ENCODE measurements at regions not wholly inside any gene's neighbourhood (a gene's known extent, or its start where the extent isn't known, plus 50 kb on each side); places are given as distances from the start of the nearest gene placed in this dataset.
"Not testable (repeated sequence)": the region's sequence is repeated elsewhere in the genome, so short reads cannot be mapped to it uniquely, and the experiment has no call there.

DNA sequence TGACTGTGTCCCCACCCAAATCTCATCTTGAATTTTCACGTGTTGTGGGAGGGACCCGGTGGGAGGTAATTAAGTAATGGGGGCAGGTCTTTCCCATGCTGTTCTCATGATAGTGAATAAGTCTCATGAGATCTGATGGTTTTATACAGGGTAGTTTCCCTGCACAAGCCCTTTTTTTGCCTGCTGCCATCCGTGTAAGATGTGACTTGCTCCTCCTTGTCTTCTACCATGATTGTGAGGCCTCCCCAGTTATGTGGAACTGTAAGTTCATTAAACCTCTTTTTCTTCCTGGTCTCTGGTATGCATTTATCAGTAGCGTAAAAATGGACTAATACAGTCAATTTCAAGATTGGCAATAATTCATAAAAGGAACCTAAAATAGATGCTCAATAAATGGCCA lies 261.0 kb downstream of the ETV1 start:
- TF ChIP-seq JUND (IDR thresholded peaks at IDR 0.05); TAF1 (conservative IDR thresholded peaks at IDR 0.05); YY1 (IDR thresholded peaks at IDR 0.05); RAD21 (IDR thresholded peaks at IDR 0.05); SP1 (IDR thresholded peaks at IDR 0.05): not testable (repeated sequence)
- TF ChIP-seq, protein P1, sequence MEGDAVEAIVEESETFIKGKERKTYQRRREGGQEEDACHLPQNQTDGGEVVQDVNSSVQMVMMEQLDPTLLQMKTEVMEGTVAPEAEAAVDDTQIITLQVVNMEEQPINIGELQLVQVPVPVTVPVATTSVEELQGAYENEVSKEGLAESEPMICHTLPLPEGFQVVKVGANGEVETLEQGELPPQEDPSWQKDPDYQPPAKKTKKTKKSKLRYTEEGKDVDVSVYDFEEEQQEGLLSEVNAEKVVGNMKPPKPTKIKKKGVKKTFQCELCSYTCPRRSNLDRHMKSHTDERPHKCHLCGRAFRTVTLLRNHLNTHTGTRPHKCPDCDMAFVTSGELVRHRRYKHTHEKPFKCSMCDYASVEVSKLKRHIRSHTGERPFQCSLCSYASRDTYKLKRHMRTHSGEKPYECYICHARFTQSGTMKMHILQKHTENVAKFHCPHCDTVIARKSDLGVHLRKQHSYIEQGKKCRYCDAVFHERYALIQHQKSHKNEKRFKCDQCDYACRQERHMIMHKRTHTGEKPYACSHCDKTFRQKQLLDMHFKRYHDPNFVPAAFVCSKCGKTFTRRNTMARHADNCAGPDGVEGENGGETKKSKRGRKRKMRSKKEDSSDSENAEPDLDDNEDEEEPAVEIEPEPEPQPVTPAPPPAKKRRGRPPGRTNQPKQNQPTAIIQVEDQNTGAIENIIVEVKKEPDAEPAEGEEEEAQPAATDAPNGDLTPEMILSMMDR (IDR thresholded peaks at IDR 0.05; ENCODE audit: low read depth, low read length, missing input control), result not testable (repeated sequence)
- TF ChIP-seq, protein P2, sequence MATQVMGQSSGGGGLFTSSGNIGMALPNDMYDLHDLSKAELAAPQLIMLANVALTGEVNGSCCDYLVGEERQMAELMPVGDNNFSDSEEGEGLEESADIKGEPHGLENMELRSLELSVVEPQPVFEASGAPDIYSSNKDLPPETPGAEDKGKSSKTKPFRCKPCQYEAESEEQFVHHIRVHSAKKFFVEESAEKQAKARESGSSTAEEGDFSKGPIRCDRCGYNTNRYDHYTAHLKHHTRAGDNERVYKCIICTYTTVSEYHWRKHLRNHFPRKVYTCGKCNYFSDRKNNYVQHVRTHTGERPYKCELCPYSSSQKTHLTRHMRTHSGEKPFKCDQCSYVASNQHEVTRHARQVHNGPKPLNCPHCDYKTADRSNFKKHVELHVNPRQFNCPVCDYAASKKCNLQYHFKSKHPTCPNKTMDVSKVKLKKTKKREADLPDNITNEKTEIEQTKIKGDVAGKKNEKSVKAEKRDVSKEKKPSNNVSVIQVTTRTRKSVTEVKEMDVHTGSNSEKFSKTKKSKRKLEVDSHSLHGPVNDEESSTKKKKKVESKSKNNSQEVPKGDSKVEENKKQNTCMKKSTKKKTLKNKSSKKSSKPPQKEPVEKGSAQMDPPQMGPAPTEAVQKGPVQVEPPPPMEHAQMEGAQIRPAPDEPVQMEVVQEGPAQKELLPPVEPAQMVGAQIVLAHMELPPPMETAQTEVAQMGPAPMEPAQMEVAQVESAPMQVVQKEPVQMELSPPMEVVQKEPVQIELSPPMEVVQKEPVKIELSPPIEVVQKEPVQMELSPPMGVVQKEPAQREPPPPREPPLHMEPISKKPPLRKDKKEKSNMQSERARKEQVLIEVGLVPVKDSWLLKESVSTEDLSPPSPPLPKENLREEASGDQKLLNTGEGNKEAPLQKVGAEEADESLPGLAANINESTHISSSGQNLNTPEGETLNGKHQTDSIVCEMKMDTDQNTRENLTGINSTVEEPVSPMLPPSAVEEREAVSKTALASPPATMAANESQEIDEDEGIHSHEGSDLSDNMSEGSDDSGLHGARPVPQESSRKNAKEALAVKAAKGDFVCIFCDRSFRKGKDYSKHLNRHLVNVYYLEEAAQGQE (IDR thresholded peaks at IDR 0.05), result not testable (repeated sequence)
- TF ChIP-seq, protein P3, sequence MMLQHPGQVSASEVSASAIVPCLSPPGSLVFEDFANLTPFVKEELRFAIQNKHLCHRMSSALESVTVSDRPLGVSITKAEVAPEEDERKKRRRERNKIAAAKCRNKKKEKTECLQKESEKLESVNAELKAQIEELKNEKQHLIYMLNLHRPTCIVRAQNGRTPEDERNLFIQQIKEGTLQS (IDR thresholded peaks at IDR 0.05), result not testable (repeated sequence)
- TF ChIP-seq, protein P4, sequence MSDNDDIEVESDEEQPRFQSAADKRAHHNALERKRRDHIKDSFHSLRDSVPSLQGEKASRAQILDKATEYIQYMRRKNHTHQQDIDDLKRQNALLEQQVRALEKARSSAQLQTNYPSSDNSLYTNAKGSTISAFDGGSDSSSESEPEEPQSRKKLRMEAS (IDR thresholded peaks at IDR 0.05), result not testable (repeated sequence)

All from liver (tissue), 3 donors.